GM19372 (cell line): ENCODE measurements at regions not wholly inside any gene's neighbourhood (a gene's known extent, or its start where the extent isn't known, plus 50 kb on each side); places are given as distances from the start of the nearest gene placed in this dataset.

Source experiments
- ATAC-seq: cut with Tn5 transposase; IDR thresholded peaks from one replicate; pipeline ENCODE4 v1.9.1; 2021; ENCODE audit warnings: mild to moderate bottlenecking, low read depth, moderate library complexity; ENCODE audit not compliant: unreplicated experiment

- no peak for ATAC-seq
Observed at GRCh38 chr15:70185251-70185711, 87.6 kb upstream of the TLE3 start.

DNA sequence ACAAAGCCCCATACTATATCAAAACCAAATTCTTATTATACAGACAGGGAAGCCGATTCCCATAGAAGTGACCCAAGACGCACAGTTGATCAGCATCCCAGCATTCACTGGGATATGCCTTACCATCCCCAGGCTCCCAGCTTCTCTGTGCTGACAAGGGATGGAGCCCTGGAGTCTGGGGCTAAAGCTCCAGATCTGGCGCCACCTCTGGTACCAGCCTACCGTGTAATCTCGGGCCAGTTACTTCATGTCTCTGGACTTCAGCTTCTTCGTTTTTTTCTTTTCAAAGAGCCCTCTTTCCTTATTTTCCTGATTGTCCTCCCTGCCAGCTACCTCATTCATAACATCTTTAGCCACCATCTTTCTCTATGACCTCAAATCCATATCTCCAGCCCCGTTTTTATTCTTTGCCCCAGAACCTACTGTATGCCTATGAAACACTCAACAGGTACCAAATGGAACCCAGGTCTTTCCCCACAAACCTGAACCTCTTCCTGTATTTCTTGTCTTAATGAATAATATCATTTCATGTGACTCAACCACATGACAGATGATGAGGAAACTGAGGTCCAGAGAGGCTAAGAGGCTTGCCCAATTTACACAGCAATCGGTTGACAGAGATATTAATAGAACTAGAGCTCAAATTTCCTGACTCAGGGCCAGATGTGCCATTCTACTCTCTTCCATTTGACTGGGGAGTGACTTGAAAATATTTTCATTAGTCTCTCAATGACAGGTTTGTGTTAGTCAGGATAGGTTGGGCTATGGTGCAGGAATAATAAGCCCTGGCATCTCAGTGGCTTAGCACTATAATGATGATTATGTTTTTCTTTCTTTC is 85.4 kb upstream of the TLE3 start:
- ATAC-seq = no peak

DNA sequence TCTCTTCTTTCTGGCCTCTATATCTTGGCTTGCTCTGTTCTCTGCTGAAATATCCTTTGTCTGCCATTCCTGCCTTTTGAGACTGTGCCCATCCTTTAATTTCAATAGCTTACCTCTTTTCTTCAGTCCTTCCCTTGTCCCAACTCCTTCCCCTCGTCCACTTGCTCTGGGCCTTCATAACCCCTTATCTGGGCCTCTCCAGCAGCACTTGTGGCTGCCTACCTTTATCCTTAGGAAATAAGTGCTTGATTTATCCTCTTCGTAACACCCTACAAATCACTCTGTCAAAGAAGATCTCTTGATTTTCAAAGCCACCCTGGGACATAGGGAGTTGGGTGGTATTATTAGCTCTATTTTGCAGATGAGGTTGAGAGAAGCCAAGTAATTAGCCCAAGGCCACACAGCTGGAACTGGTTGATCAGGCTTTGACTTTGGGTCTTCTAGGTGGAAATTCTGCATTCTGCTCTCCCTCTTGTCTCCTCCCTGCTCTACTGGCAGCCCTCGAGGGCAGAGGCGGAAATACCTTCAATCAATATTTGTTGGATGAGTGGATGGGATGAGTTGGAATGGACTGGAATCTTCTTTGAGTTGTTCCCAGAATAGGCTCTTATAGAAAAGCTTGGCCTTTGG is 84.0 kb upstream of the TLE3 start:
- no peak for ATAC-seq

DNA sequence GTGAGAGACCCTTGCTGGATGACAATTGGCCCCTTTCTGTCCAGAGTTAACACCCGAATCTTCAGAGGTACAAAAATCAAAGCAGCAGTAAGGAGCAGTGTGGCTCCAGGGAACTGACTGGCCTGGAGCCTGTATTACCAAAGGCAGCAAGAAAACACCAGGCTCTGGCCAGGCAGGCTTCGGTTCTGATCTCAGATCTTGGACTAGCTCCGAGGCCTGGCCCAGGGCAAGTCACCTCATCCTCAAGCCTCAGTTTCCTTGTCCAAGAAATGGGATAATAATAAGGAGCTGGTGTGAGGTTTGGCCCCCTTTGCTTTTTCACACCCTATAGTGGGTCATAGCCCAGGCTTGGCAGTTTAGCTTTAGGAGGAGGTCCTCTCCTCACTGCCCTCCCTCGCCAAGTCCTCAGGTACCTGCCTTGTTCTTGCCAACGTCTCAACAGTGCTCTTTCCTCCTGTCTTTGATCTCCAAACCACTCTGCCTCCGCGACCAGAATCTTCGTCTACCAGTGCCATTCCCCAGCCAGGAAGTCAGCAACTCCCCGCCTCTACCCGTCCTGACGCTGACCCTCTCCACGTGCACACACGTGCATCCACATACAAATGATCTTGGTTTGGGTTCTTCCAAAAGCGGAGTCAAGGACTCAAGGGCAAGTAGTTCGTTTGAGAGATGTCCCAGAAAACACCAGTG is 82.6 kb upstream of the TLE3 start:
- no peak for ATAC-seq

GRCh38 chr15:70179309-70179892 is 81.7 kb upstream of the TLE3 start:
- ATAC-seq = no peak

DNA sequence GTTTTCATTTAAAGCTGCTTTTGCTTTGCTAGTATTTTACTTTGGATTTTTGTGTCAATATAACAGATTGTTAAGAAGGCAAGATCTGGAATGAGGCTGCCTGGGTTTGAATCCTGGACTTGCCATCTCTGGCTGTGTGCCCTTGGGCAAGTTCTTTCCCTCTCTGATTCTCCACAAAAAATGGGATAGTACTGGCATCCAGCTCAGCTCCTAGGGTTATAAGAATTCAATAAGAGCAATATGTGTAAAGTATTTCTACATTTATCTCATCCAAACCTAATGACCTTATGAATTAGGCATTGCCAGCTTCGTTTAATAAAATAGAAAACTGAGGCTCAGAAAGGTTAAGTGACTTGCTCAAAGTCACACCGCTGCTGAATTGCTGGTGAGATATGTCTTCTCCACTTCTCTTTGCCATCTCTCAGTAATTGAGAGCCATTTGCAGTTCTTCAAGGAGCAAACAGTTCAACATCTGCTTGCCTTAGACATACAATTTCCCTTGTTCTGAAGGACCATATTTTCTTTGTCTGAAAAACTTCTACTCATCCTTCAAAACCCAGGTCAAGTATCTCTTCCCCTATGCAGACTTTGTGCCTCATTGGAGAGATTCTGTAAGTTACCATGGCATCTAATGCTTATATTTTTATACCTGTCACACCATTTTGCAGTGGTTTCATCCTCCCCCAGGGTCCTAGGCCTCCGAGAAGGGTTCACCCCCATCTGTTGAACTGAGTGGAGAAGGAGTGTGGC is 80.8 kb upstream of the TLE3 start:
- no peak for ATAC-seq

DNA sequence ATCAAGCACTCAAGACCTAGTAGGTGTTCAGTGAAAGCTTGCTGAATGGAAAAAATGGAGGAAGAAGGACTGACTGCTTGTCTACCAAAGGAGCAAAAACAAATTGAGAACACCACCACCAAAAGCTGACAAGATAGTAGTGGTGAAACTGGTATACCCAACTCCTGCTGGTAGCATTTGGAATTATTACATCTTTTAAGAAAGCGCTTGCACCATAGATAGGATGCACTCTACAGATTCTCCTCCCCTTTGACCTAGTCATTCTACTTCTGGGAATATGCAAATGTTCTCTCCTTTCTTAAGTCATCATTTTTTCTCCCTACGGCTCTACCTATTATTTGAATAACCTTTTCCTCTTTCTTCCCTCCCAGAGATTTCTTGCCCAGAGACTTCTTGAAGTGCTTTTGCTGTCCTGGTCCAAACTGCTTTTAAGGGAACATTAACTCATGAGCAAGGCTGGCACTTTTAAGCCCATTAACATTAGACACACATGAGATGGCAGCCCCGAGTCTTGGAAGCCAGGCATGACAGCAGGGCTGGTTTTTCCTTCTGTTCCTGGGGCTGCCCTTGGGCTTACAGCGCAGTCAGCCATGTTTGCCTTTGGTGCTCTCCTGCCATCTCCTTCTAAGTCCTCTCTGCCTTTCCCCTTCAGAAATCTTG is 75.0 kb upstream of the TLE3 start:
- no peak for ATAC-seq

DNA sequence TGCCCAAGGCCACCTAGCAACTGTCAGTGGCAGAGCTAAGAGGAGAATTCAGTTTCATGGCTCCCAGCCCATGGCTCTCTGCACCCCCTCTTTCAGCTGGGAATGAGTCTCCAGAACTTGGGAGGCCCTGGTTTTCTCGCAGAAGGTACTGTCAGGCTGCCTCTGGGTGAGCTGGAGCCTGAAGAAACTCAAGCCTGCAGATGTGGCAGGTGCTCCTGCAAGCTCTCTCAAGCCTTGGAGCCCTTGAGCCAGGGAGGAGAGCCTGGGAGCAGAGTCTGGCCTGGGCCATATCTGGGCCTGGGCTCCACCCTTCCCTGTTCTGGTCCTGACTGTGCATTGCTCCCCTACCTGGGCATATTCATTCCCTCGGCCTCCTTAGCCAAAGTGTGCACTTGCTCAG is 74.4 kb upstream of the TLE3 start:
- ATAC-seq = no peak

GRCh38 chr15:70171256-70171886 is 73.7 kb upstream of the TLE3 start:
- no peak for ATAC-seq

- ATAC-seq = no peak
Observed at GRCh38 chr15:70170096-70170699, 72.5 kb upstream of the TLE3 start.

GRCh38 chr15:70169147-70169546 is 71.4 kb upstream of the TLE3 start:
- no peak for ATAC-seq

GRCh38 chr15:70167155-70167554 is 69.4 kb upstream of the TLE3 start:
- ATAC-seq = no peak

GRCh38 chr15:70166506-70167087 is 68.9 kb upstream of the TLE3 start:
- no peak for ATAC-seq

- ATAC-seq = no peak
Observed at GRCh38 chr15:70165716-70166284, 68.1 kb upstream of the TLE3 start.

DNA sequence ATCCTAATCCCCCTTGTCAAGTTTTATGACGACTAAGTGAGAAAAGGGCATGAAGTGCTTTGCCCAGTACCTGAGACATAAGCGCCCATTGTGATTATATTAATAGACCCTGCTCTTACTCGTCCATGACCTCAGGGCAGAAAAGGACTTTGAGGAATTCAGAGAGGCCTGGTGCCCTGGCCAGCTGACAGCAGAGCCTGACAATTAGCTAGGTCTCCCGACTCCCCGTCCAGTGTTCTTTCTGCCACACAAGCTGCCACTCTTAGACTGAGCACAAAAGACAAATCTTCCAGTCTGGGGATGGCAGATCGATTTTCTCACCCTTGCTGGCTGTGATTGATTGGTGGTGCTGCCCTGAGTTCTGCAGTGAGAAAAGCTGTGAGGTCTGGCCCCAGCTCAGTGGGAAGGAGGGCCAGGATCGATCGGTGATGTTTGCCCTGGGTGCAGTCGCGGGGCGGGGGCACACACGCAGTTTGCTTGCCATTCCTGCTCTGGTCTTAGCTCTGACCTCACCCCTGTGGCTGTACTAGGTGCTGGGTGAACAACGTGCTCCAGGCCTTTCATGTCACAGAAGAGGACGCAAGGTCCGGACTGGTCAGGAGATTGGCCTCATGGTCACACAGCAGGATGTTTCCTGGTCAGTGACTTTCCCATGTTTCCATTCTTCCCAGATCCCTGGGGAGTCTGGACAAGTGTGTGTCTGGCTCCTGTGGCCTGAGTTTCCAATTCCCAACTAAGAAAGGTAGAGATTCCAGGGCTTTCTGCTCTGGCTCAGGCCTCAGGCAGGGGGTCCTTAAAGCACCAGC is 67.4 kb upstream of the TLE3 start:
- ATAC-seq = no peak

GRCh38 chr15:70164156-70164900 is 66.6 kb upstream of the TLE3 start:
- no peak for ATAC-seq
